B cell (primary cell): ENCODE measurements at regions not wholly inside any gene's neighbourhood (a gene's known extent, or its start where the extent isn't known, plus 50 kb on each side); places are given as distances from the start of the nearest gene placed in this dataset.

Source experiments
- ATAC-seq: fragments of 200-7000 bp; cut with Tn5 transposase; one replicate; pipeline ENCODE4 v1.10.0; 2021; ENCODE audit warnings: low read depth, mild to moderate bottlenecking, moderate number of reproducible peaks, moderate library complexity
- CTCF ChIA-PET: fragments of 350-600 bp; sonication (Branson Sonifier 250); formaldehyde crosslinking; loops from one replicate; lab custom pipeline; 2021; ENCODE audit warnings: antibody characterized with exemption, inconsistent platforms; lab: Charles Lee
- POLR2A ChIA-PET: fragments of 350-600 bp; sonication (Branson Sonifier 250); formaldehyde crosslinking; loops from one replicate; lab custom pipeline; 2021; ENCODE audit warnings: antibody characterized with exemption; lab: Charles Lee
- DNase-seq: peaks from one replicate; pipeline ENCODE4 v3.0.0; 2013
- H2AFZ ChIP-seq: 2 replicates; pipeline ENCODE4 v1.6.1; 2012; ENCODE audit warnings: mild to moderate bottlenecking, low read depth, low read length; ENCODE audit not compliant: insufficient read depth, poor library complexity, severe bottlenecking
- H3K27ac ChIP-seq, 2 donors: 1 replicate in 1 of 2; 2 replicates in 1 of 2; pipeline ENCODE4 v1.5.1; 2012 to 2013; ENCODE audit warnings: low read length in 2 of 2, mild to moderate bottlenecking in 2 of 2, moderate library complexity in 1 of 2
- H3K27me3 ChIP-seq, 4 experiments: fragments of 200-600 bp in 1 of 4; sonication (generic) in 1 of 4; replicated peaks in 1 of 4; 1 replicate in 2 of 4; 2 replicates in 2 of 4; pipeline versions ENCODE4 v1.6.1 to v1.7.0; 2013 to 2016; ENCODE audit warnings: low read length in 3 of 4, mild to moderate bottlenecking in 2 of 4, mixed read lengths in 1 of 4, moderate library complexity in 1 of 4; ENCODE audit not compliant: insufficient read depth in 4 of 4, control insufficient read depth in 3 of 4; ENCODE audit errors: control extremely low read depth in 1 of 4
- H3K36me3 ChIP-seq, 2 experiments: replicated peaks in 1 of 2; 1 replicate in 1 of 2; 2 replicates in 1 of 2; pipeline versions ENCODE4 v1.6.1 to v1.7.1; 2013; ENCODE audit warnings: low read length in 1 of 2; ENCODE audit not compliant: insufficient read depth in 2 of 2, control insufficient read depth in 1 of 2; ENCODE audit errors: control extremely low read depth in 1 of 2, extremely low read depth in 1 of 2
- H3K4me1 ChIP-seq, 2 donors: fragments of 200-600 bp in 1 of 2; sonication (generic) in 1 of 2; 1 replicate in 1 of 2; 2 replicates in 1 of 2; pipeline versions ENCODE4 v1.5.1 to v1.6.1; 2013 to 2017; ENCODE audit warnings: low read length in 2 of 2; ENCODE audit not compliant: control insufficient read depth in 2 of 2, insufficient read depth in 2 of 2
- H3K4me2 ChIP-seq: replicated peaks from 2 replicates; pipeline ENCODE3; 2012; ENCODE audit warnings: mild to moderate bottlenecking, low read depth, low read length; ENCODE audit not compliant: poor library complexity, severe bottlenecking
- H3K4me3 ChIP-seq, 5 experiments: fragments of 200-600 bp in 1 of 5; sonication (generic) in 1 of 5; 1 replicate in 3 of 5; 2 replicates in 2 of 5; pipeline versions ENCODE4 v1.5.1 to v1.7.0; 2011 to 2016; ENCODE audit warnings: low read length in 4 of 5, mild to moderate bottlenecking in 4 of 5, low read depth in 2 of 5, control low read depth in 1 of 5, moderate library complexity in 1 of 5; ENCODE audit not compliant: insufficient read depth in 1 of 5; ENCODE audit errors: control extremely low read depth in 1 of 5, extremely low read depth in 1 of 5
- H3K79me2 ChIP-seq: fragments of 200-600 bp; sonication (generic); one replicate; pipeline ENCODE4 v1.6.0; 2016; ENCODE audit warnings: low read length; ENCODE audit not compliant: control insufficient read depth, insufficient read depth
- H3K9ac ChIP-seq: fragments of 200-600 bp; sonication (generic); 2 replicates; pipeline ENCODE4 v1.6.1; 2017; ENCODE audit warnings: mild to moderate bottlenecking, low read length, moderate library complexity
- H3K9me3 ChIP-seq, 3 donors: one replicate each; pipeline versions ENCODE4 v1.6.1 to v1.7.1; 2013; ENCODE audit warnings: low read length in 2 of 3; ENCODE audit not compliant: control insufficient read depth in 2 of 3, insufficient read depth in 1 of 3; ENCODE audit errors: control extremely low read depth in 1 of 3
- H4K20me1 ChIP-seq: 2 replicates; pipeline ENCODE4 v1.6.0; 2012; ENCODE audit warnings: mild to moderate bottlenecking, low read length; ENCODE audit not compliant: insufficient read depth, control insufficient read depth, poor library complexity, severe bottlenecking
- H3K27ac Mint-ChIP-seq: one replicate; pipeline ENCODE4 v1.8.0; 2021; ENCODE audit warnings: mixed read lengths
- H3K27me3 Mint-ChIP-seq: one replicate; pipeline ENCODE4 v1.8.0; 2021; ENCODE audit warnings: mixed read lengths
- H3K4me1 Mint-ChIP-seq: one replicate; pipeline ENCODE4 v1.8.0; 2021; ENCODE audit warnings: mixed read lengths
- H3K4me3 Mint-ChIP-seq: one replicate; pipeline ENCODE4 v1.8.0; 2021; ENCODE audit warnings: mixed read lengths
- H3K9me3 Mint-ChIP-seq: one replicate; pipeline ENCODE4 v1.8.0; 2022; ENCODE audit warnings: mixed read lengths; ENCODE audit not compliant: insufficient read depth
- CTCF ChIP-seq: fragments of 200-600 bp; IDR thresholded peaks from one replicate; pipeline ENCODE4 v1.8.0; 2022; ENCODE audit warnings: antibody characterized with exemption, mild to moderate bottlenecking
- EZH2 ChIP-seq: IDR thresholded peaks from 2 replicates; pipeline ENCODE4 v1.6.1; 2012; ENCODE audit warnings: borderline replicate concordance, low read depth, mild to moderate bottlenecking, moderate library complexity, low read length; ENCODE audit not compliant: insufficient read depth, poor library complexity, severe bottlenecking
- WGBS: methylation state at CpG from one replicate; pipeline ENCODE4 v1.1.5; 2013; ENCODE audit warnings: missing lambda C conversion rate; ENCODE audit not compliant: insufficient coverage; 5-methylcytosine and 5-hydroxymethylcytosine counted together
- intact Hi-C: fragments of 100-400 bp; cut with micrococcal nuclease; formaldehyde crosslinking; loops from one replicate; pipeline ENCODE4 v1.10.0; 2022

- no peak overlapping the region for H3K9ac ChIP-seq
- H3K27ac ChIP-seq, result no peak overlapping the region
- H3K27me3 Mint-ChIP-seq, result peaks cover 4% of the 10 kb centered on the region
- H3K27me3 ChIP-seq, result no peaks in the 10 kb centered on the region
- DNase-seq, result no peak
- H3K4me3 ChIP-seq, result no peak overlapping the region
- no peaks in the 10 kb centered on the region for H4K20me1 ChIP-seq
- H3K36me3 ChIP-seq, result no peaks in the 10 kb centered on the region
- ATAC-seq, result no peak
- no peak for TF ChIP-seq EZH2
- TF ChIP-seq CTCF, result no peak
- WGBS, result 92% methylated on average over 3 of the region's 3 CpGs
- no peak overlapping the region for H3K27ac Mint-ChIP-seq
- no peaks in the 10 kb centered on the region for H3K79me2 ChIP-seq
- no peaks in the 10 kb centered on the region for H3K4me1 ChIP-seq
- peaks cover 1 to 7% (median 4%) of the 10 kb centered on the region in 3 donors for H3K9me3 ChIP-seq
- H3K4me1 Mint-ChIP-seq, result no peaks in the 10 kb centered on the region
- no peak overlapping the region for H3K4me2 ChIP-seq
- H2AFZ ChIP-seq, result no peak overlapping the region
- CTCF ChIA-PET, result no interaction called here
- H3K9me3 Mint-ChIP-seq, result peaks cover 11% of the 10 kb centered on the region
- POLR2A ChIA-PET, result no interaction called here
- H3K4me3 Mint-ChIP-seq, result no peak overlapping the region
- intact Hi-C loops, result no loop called here
Observed at GRCh38 chr10:21197838-21198237, 300.7 kb upstream of the NEBL start.

- Histone ChIP-seq H3K27me3 (no peaks in the 10 kb centered on the region), H3K4me2 (no peak overlapping the region), H3K4me3 (no peak overlapping the region), H3K36me3 (no peaks in the 10 kb centered on the region), H3K9me3 (peaks cover 1 to 7% (median 4%) of the 10 kb centered on the region in 3 donors), H2AFZ (no peak overlapping the region), H3K9ac (no peak overlapping the region), H3K79me2 (no peaks in the 10 kb centered on the region), H3K4me1 (no peaks in the 10 kb centered on the region), H4K20me1 (no peaks in the 10 kb centered on the region), H3K27ac (no peak overlapping the region)
- no peak for DNase-seq
- Mint-ChIP-seq H3K27ac (no peak overlapping the region), H3K27me3 (peaks cover 3% of the 10 kb centered on the region), H3K4me3 (no peak overlapping the region), H3K9me3 (peaks cover 11% of the 10 kb centered on the region), H3K4me1 (no peaks in the 10 kb centered on the region)
- POLR2A ChIA-PET, result no interaction called here
- ATAC-seq, result no peak
- CTCF ChIA-PET, result no interaction called here
- intact Hi-C loops, result no loop called here
- 87% methylated on average over 3 of the region's 5 CpGs for WGBS
- TF ChIP-seq EZH2, result no peak
- TF ChIP-seq CTCF, result no peak
Observed at GRCh38 chr10:21196822-21197395, 299.8 kb upstream of the NEBL start.
